ENCODE measurements at regions not wholly inside any gene's neighbourhood (a gene's known extent, or its start where the extent isn't known, plus 50 kb on each side); places are given as distances from the start of the nearest gene placed in this dataset.

DNA sequence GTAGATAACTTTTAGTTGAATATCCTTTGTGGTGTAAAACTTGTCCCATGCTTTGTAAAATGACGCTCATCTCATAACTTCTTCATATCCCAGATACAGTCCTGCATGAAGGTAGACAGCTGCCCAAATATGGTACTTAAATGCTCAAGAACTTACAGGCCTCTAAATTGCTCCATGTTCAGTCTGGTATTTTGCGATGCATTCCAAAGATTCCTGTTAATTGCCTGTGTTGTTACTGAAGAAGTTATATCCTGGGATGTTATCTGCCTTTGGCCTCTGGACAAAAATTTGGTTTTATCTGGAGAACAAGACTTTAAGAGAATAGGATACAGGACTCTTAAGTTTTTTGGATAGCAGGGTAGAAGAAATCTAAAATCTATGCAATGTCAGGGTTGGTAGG lies 473.0 kb downstream of the PCNX1 start:
- POLR2A ChIA-PET = no interaction called here
- Mint-ChIP-seq H3K9me3 (peaks cover 0 to 21% (median 5%) of the 10 kb centered on the region in 9 donors), H3K27me3 (no peaks in the 10 kb centered on the region), H3K4me1 (peaks cover 16 to 64% (median 33%) of the 10 kb centered on the region in 4 donors), H3K36me3 (peaks cover 0 to 19% (median 11%) of the 10 kb centered on the region in 3 donors), H3K4me3 (no peak overlapping the region), H3K27ac (no peak overlapping the region)
- ATAC-seq (no peak), DNase-seq (no peak)

DNA sequence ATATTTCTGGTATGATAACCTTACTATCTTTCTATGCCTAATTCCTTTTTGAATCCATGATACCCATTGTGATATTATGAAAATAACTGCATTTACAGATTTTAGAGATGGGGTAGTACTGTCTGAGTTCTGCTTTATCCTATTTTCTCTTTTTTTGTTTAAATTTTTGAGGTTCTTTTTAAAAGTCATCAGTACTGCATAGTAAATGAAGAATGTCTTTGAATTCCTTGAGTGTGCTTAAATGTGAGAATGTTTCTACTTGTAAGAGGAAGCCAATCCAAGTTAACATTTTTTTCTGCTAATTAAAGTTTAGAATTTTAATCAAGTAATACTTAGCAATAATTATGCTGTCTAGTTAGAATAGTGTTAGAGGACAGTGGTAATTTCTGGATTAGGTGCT lies 474.6 kb downstream of the PCNX1 start:
- H3K36me3 Mint-ChIP-seq = peaks cover 4 to 13% (median 11%) of the 10 kb centered on the region in 3 donors
- H3K9me3 Mint-ChIP-seq = peaks cover 0 to 16% (median 5%) of the 10 kb centered on the region in 9 donors
- H3K4me1 Mint-ChIP-seq = peaks cover 18 to 62% (median 39%) of the 10 kb centered on the region in 4 donors
- no peaks in the 10 kb centered on the region for H3K27me3 Mint-ChIP-seq
- no peak overlapping the region for H3K4me3 Mint-ChIP-seq
- DNase-seq (no peak), ATAC-seq (no peak)
- H3K27ac Mint-ChIP-seq = peak overlapping the region in 1 of 10 donors; percentile 52
- POLR2A ChIA-PET = no interaction called here

DNA sequence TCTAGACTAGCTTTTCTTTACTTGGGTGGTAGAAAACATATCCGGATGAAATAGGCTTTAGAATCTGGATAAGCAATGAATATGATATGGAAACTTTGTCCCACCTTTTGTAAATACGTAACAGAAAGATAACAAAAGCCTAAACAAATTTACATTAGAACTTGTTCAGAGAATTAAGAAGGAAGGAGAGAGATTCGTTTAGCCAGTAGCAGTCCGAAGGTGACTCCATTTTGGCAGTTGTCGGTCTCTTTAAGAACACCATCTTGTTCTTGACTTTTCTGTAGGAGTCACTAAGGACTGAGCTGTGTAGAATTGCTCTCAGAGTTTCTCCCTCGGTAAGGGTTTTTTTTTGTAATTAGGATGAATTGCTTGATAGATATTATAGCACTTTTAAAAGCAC lies 475.1 kb downstream of the PCNX1 start:
- Mint-ChIP-seq H3K9me3 (peaks cover 0 to 16% (median 5%) of the 10 kb centered on the region in 9 donors), H3K27me3 (no peaks in the 10 kb centered on the region), H3K4me1 (peaks cover 18 to 63% (median 40%) of the 10 kb centered on the region in 4 donors), H3K36me3 (peaks cover 4 to 12% (median 11%) of the 10 kb centered on the region in 3 donors), H3K27ac (peak overlapping the region in 2 of 10 donors; percentile 16 to 66), H3K4me3 (no peak overlapping the region)
- POLR2A ChIA-PET = no interaction called here
- DNase-seq (no peak), ATAC-seq (no peak)

DNA sequence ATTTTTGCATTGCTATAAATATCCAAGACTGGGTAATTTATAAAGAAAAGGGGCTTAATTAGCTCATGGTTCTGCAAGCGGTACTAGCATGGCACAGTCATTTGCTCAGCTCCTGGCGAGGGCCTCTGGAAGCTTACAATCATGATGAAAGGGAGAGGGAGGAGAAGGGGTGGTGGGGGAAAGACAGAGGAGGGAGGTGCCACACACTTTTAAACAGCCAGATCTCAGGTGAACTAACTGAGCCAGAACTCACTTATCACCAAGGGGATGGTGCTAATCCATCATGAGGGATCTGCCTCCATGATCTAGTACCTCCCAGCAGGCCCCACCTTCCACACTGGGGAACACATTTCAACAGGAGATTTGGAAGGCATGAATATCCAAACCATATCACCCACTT lies 476.3 kb downstream of the PCNX1 start:
- peak overlapping the region in 1 of 10 donors; percentile 29 for H3K27ac Mint-ChIP-seq
- ATAC-seq (no peak), DNase-seq (no peak)
- H3K36me3 Mint-ChIP-seq = peaks cover 4 to 6% (median 5%) of the 10 kb centered on the region in 3 donors
- H3K4me1 Mint-ChIP-seq = peaks cover 15 to 63% (median 33%) of the 10 kb centered on the region in 4 donors
- H3K27me3 Mint-ChIP-seq = no peaks in the 10 kb centered on the region
- peaks cover 0 to 6% (median 0%) of the 10 kb centered on the region in 9 donors for H3K9me3 Mint-ChIP-seq
- POLR2A ChIA-PET = no interaction called here
- H3K4me3 Mint-ChIP-seq = no peak overlapping the region

DNA sequence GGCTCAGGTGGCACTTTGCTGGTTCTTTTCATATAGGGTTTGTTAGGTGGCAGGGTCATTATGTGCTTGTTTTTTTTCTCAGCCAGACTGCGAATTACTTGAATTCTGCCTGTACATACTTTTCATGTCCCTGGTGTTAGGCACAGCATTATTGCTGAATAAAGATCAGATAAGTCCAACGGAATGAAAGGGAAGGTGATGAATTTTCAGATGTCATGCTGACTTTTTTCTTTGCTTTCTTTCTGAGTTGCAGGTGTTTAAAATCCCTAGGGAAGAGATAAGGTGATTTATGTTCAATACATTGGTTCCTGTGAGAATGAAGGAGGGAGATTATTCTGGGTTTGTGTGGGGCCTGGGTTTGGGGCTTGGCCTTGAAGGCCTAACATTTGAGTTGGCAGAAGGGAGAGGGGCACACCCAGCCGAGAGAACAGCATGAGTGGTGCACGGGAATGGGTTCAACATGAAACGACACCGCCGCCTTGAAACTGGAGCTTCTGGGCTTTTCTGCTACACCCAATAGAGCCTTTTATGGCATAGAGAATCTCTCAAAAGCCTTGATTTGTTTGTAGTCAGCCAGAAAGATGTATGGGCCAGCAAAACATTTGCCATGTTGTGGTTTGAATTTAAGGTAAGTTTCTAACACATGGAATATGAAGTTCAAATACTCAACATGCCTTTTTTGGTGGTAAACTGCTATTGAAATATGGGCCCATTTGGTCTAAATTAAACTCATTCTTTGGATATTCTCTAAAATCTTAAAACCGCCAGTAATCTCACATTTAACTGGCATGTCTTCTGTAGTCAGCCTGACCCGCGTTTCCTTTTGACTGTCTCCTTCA lies 477.0 kb downstream of the PCNX1 start:
- Mint-ChIP-seq H3K4me3 (no peak overlapping the region), H3K9me3 (peaks cover 0 to 1% (median 0%) of the 10 kb centered on the region in 9 donors), H3K4me1 (peaks cover 15 to 62% (median 32%) of the 10 kb centered on the region in 4 donors), H3K27ac (peak overlapping the region in 2 of 10 donors; percentile 15 to 34), H3K36me3 (peaks cover 3 to 5% (median 4%) of the 10 kb centered on the region in 3 donors), H3K27me3 (no peaks in the 10 kb centered on the region)
- POLR2A ChIA-PET = no interaction called here
- DNase-seq = no peak
- ATAC-seq = no peak

DNA sequence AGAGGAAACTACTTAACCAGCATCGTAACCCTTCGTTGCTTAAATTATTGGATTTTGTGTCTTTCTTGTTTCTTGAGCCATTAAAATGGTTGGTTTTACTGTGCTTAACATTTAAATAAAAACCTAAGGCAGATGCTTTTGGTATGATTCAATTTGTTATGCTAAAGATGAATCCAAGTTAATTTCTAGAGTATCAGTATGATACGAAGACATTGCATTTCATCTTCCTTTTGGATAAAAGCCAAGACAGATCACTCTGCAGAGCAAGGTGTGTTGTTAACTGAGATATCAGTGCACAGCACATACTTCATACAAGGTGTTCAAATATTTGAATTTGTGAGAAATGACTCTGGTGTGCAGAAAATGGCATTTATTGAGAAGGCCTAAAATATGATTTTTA lies 480.5 kb downstream of the PCNX1 start:
- no peaks in the 10 kb centered on the region for H3K27me3 Mint-ChIP-seq
- POLR2A ChIA-PET = no interaction called here
- ATAC-seq (no peak), DNase-seq (no peak)
- no peak overlapping the region for H3K4me3 Mint-ChIP-seq
- no peaks in the 10 kb centered on the region for H3K9me3 Mint-ChIP-seq
- H3K27ac Mint-ChIP-seq = peak overlapping the region in 1 of 10 donors; percentile 24
- peaks cover 5 to 61% (median 32%) of the 10 kb centered on the region in 4 donors for H3K4me1 Mint-ChIP-seq
- H3K36me3 Mint-ChIP-seq = peaks cover 0 to 6% (median 6%) of the 10 kb centered on the region in 3 donors

DNA sequence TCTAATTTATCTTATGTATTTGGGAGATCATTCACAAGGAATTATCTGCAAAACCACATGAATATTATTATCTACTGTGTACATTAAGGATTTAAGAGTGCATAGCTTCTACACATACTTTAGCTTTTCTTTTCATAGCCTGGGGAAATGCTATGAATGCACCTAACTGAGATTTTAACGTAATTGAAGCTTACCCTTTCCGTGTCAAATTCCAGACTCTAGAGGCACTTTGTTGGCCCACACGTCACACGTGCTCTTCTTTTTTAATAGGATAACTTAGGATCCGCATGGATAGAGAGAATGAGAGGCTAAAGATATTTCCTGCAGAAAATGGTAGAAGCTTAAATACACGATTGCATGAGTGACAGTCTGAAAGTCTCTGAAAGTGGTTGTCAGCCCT lies 481.1 kb downstream of the PCNX1 start:
- no peaks in the 10 kb centered on the region for H3K27me3 Mint-ChIP-seq
- peaks cover 5 to 56% (median 30%) of the 10 kb centered on the region in 4 donors for H3K4me1 Mint-ChIP-seq
- DNase-seq (no peak), ATAC-seq (no peak)
- no peak overlapping the region for H3K4me3 Mint-ChIP-seq
- H3K9me3 Mint-ChIP-seq = no peaks in the 10 kb centered on the region
- H3K27ac Mint-ChIP-seq = peak overlapping the region in 1 of 10 donors; percentile 54
- POLR2A ChIA-PET = no interaction called here
- H3K36me3 Mint-ChIP-seq = peaks cover 0 to 6% (median 6%) of the 10 kb centered on the region in 3 donors

DNA sequence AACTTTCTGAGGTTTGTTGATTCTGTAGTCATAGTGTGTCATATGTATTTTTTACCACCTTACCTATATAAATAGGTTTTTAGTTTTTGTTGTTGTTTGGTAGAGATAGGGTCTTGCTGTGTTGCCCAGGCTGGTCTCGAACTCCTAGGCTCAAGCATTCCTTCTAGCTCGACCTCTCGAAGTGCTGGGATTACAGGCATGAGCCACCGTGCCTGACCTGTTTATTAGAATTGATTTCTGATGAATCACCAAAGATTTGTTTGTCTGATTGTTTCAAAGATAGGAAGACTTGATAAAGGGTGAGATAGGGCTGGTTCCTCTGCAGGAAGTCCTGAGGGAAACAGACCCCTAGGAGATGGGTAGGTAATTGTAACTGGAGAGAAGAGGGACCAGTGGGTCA lies 481.6 kb downstream of the PCNX1 start:
- POLR2A ChIA-PET = no interaction called here
- Mint-ChIP-seq H3K9me3 (no peaks in the 10 kb centered on the region), H3K27ac (peak overlapping the region in 3 of 10 donors; percentile 4 to 74 (median 54)), H3K27me3 (no peaks in the 10 kb centered on the region), H3K36me3 (peaks cover 0 to 6% (median 6%) of the 10 kb centered on the region in 3 donors), H3K4me3 (no peak overlapping the region), H3K4me1 (peaks cover 5 to 51% (median 27%) of the 10 kb centered on the region in 4 donors)
- DNase-seq (no peak), ATAC-seq (no peak)

DNA sequence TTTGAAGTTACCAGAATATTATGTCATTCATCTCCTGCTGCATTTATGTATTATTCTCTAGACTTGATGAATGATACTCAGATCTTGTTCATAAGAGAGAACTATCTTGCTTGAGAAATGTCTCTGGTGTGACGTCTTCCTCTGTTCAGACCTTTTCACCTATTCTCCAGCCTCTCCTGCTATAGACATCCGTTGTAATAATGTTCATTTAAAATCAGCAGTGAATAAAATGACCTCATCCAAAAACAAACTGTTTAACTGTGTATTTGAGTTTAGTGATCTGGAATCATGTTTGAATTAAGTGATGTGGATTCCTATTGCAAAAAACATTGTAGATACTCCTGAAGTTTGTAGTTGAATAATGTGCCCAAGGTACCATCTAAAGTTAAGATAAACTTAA lies 487.1 kb downstream of the PCNX1 start:
- no peak for DNase-seq
- H3K9me3 Mint-ChIP-seq = no peaks in the 10 kb centered on the region
- no peaks in the 10 kb centered on the region for H3K27me3 Mint-ChIP-seq
- ATAC-seq = no peak
- peaks cover 8 to 66% (median 37%) of the 10 kb centered on the region in 4 donors for H3K4me1 Mint-ChIP-seq
- POLR2A ChIA-PET = no interaction called here
- H3K36me3 Mint-ChIP-seq = peaks cover 0 to 3% (median 3%) of the 10 kb centered on the region in 3 donors
- peak overlapping the region in 1 of 10 donors; percentile 77 for H3K27ac Mint-ChIP-seq
- no peak overlapping the region for H3K4me3 Mint-ChIP-seq

DNA sequence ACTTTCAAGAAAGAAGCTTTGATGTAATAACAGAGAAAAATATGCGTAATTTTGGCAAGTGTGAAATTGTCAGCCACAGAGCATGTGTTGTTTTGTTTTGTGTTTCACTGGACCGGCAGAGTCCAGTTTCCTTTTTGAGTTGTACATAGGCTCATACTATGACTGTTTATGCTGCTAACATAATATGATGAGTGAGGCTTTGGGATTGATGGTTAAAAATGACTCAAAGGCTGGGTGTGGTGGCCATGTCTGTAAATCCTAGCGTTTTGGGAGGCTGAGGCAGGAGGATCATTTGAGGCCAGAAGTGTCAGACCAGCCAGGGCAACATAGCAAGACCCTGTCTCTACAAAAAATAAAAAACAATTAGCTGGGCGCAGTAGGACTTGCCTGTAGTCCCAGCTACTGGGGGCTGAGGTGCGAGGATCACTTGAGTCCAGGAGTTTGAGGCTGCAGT lies 487.9 kb downstream of the PCNX1 start:
- no peak for ATAC-seq
- Mint-ChIP-seq H3K27me3 (no peaks in the 10 kb centered on the region), H3K9me3 (no peaks in the 10 kb centered on the region), H3K4me3 (no peak overlapping the region), H3K4me1 (peaks cover 8 to 67% (median 41%) of the 10 kb centered on the region in 4 donors), H3K27ac (peak overlapping the region in 4 of 10 donors; percentile 62 to 84 (median 74)), H3K36me3 (peaks cover 0 to 3% (median 3%) of the 10 kb centered on the region in 3 donors)
- POLR2A ChIA-PET = no interaction called here
- no peak for DNase-seq

DNA sequence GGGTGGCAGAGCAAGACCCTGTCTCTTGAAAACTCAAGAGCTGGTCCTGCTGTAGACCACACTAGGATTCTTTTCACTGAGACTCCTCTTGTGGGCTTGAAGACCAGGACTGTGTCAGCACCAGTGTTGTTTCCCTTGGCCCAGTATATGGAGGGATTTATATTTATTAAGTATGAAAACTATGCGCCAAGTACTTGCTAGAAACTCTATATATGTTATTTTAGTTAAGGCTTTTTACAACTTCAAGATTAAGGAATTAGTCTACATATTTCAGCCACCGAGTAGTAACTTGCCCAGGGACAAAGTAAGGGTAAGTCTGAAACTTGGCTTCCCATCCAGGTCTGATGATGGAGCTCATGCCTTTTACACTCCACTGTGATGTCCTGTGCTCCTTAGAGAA lies 488.4 kb downstream of the PCNX1 start:
- H3K27ac Mint-ChIP-seq = peak overlapping the region in 6 of 10 donors; percentile 1 to 77 (median 38)
- H3K27me3 Mint-ChIP-seq = no peaks in the 10 kb centered on the region

DNA sequence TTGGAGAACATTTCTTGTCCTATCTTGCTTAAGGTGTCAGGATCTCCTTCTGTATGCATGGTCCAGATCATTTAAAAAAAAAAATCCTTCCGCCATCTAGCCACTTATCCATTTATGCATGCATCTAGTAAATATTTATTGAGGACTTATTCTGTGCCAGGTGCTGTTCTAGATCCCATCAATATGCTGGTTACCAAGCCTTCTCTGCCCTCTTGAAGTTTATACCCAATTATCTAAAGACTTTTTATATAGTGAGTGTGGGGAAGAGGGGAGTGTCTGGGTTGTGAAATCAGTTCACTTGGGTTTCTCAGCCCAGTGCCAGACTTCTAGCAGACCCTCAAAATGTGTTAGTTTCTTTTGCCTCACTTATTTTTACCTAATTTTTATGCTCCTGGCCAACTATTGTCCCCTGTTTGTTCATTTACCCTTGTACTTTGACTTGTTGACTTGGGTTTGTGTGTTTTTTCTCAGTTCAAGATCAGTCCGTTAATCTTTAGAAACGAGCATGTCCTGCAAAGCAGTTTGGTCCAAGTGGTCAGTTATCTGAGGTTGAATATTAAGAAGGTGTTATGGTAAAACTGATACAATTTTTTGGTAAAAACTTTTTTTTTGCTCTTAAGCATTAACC lies 488.9 kb downstream of the PCNX1 start:
- H3K4me3 Mint-ChIP-seq = no peak overlapping the region
- POLR2A ChIA-PET = no interaction called here
- H3K36me3 Mint-ChIP-seq = no peaks in the 10 kb centered on the region
- no peaks in the 10 kb centered on the region for H3K27me3 Mint-ChIP-seq
- no peak for ATAC-seq
- peak overlapping the region in 6 of 10 donors; percentile 1 to 44 (median 27) for H3K27ac Mint-ChIP-seq
- no peak for DNase-seq
- peaks cover 14 to 70% (median 49%) of the 10 kb centered on the region in 4 donors for H3K4me1 Mint-ChIP-seq
- no peaks in the 10 kb centered on the region for H3K9me3 Mint-ChIP-seq

More for the DNA sequence above, 488.4 kb downstream of the PCNX1 start:
- DNase-seq (no peak), ATAC-seq (no peak)
- H3K9me3 Mint-ChIP-seq = no peaks in the 10 kb centered on the region
- POLR2A ChIA-PET = no interaction called here
- H3K4me1 Mint-ChIP-seq = peaks cover 10 to 68% (median 44%) of the 10 kb centered on the region in 4 donors
- H3K4me3 Mint-ChIP-seq = no peak overlapping the region
- H3K36me3 Mint-ChIP-seq = no peaks in the 10 kb centered on the region

DNA sequence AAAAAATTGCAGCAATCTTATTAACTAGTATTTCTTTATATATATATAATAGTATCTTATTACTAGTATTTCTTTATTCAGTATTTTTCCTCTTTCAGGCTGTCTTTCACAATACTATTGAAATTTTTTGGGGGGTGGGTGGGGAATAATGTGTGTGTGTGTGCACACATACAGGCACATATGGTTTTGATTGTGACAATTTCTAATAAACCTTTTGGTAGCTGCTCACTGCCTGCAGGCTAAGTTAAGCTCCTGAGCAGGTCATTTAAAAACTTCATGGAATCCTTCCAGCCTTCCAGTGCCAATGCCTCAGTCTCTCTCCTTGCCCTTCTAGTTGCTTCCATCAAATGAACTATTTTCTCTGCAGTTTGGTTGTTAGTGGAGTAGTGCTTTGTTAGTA lies 490.1 kb downstream of the PCNX1 start:
- POLR2A ChIA-PET = no interaction called here
- Mint-ChIP-seq H3K27me3 (no peaks in the 10 kb centered on the region), H3K27ac (peak overlapping the region in 7 of 10 donors; percentile 10 to 89 (median 60)), H3K4me3 (no peak overlapping the region), H3K36me3 (no peaks in the 10 kb centered on the region), H3K9me3 (no peaks in the 10 kb centered on the region), H3K4me1 (peaks cover 14 to 66% (median 42%) of the 10 kb centered on the region in 4 donors)
- DNase-seq (no peak), ATAC-seq (no peak)

All from naive thymus-derived CD8-positive, alpha-beta T cell (primary cell).